ENCODE measurements at regions not wholly inside any gene's neighbourhood (a gene's known extent, or its start where the extent isn't known, plus 50 kb on each side); places are given as distances from the start of the nearest gene placed in this dataset.

GRCh38 chr2:44884677-44885076, 56.8 kb upstream of the SIX3 start:
- Histone ChIP-seq H3F3A (ENCODE audit: insufficient read depth) (no peaks in the 10 kb centered on the region), H3K4me3 (no peak overlapping the region), H3K27me3 (replicated peaks; ENCODE audit: insufficient read depth) (peaks cover 53% of the 10 kb centered on the region), H3K36me3 (ENCODE audit: low read depth) (no peaks in the 10 kb centered on the region), H4K20me1 (ENCODE audit: insufficient read depth) (no peaks in the 10 kb centered on the region), H3K9me2 (ENCODE audit: insufficient read depth) (no peaks in the 10 kb centered on the region), H2AFZ (no peak overlapping the region), H3K79me2 (ENCODE audit: insufficient read depth) (no peaks in the 10 kb centered on the region), H3K4me1 (ENCODE audit: insufficient read depth) (no peaks in the 10 kb centered on the region), H3K9ac (no peak overlapping the region), H3K27ac (no peak overlapping the region), H3K9me3 (ENCODE audit: low read depth) (no peaks in the 10 kb centered on the region), H3K4me2 (ENCODE audit: unreplicated experiment) (no peak overlapping the region)
- TF ChIP-seq EZH2 (IDR thresholded peaks at IDR 0.05; ENCODE audit: insufficient read depth, poor library complexity, severe bottlenecking) (no peak), EZH2phosphoT487 (IDR thresholded peaks at IDR 0.05; ENCODE audit: insufficient read depth, low read depth) (no peak)
- in situ Hi-C loops (cut with MboI), result no loop called here
- 43 to 56% methylated on average over 3 of the region's 3 CpGs for WGBS, 2 experiments (ENCODE audit: low coverage in 1 of 2, low lambda C conversion rate in 2 of 2, missing lambda C conversion rate in 2 of 2)
- no peak for DNase-seq

GRCh38 chr2:44886414-44886813, 55.1 kb upstream of the SIX3 start:
- 22 to 27% methylated on average over 10 of the region's 10 CpGs for WGBS, 2 experiments (ENCODE audit: low coverage in 1 of 2, low lambda C conversion rate in 2 of 2, missing lambda C conversion rate in 2 of 2)
- in situ Hi-C loops (cut with MboI), result no loop called here
- H3K4me3 ChIP-seq, result no peak overlapping the region
- peaks cover 45% of the 10 kb centered on the region for H3K27me3 ChIP-seq (replicated peaks; ENCODE audit: insufficient read depth)
- H3F3A ChIP-seq (ENCODE audit: insufficient read depth), result no peaks in the 10 kb centered on the region
- TF ChIP-seq EZH2 (IDR thresholded peaks at IDR 0.05; ENCODE audit: insufficient read depth, poor library complexity, severe bottlenecking) (no peak), EZH2phosphoT487 (IDR thresholded peaks at IDR 0.05; ENCODE audit: insufficient read depth, low read depth) (no peak)
- no peaks in the 10 kb centered on the region for H4K20me1 ChIP-seq (ENCODE audit: insufficient read depth)
- H2AFZ ChIP-seq, result no peak overlapping the region
- DNase-seq, result peak; percentile 4
- no peaks in the 10 kb centered on the region for H3K36me3 ChIP-seq (ENCODE audit: low read depth)
- H3K4me2 ChIP-seq (ENCODE audit: unreplicated experiment), result no peak overlapping the region
- no peaks in the 10 kb centered on the region for H3K9me2 ChIP-seq (ENCODE audit: insufficient read depth)
- no peaks in the 10 kb centered on the region for H3K9me3 ChIP-seq (ENCODE audit: low read depth)
- H3K79me2 ChIP-seq (ENCODE audit: insufficient read depth), result no peaks in the 10 kb centered on the region
- H3K27ac ChIP-seq, result no peak overlapping the region
- H3K9ac ChIP-seq, result no peak overlapping the region
- H3K4me1 ChIP-seq (ENCODE audit: insufficient read depth), result no peaks in the 10 kb centered on the region

GRCh38 chr2:44889096-44889495, 52.4 kb upstream of the SIX3 start:
- Histone ChIP-seq H3K27me3 (replicated peaks; ENCODE audit: insufficient read depth) (peaks cover 31% of the 10 kb centered on the region), H3K79me2 (ENCODE audit: insufficient read depth) (no peaks in the 10 kb centered on the region), H3K9me2 (ENCODE audit: insufficient read depth) (no peaks in the 10 kb centered on the region), H3K9me3 (ENCODE audit: low read depth) (no peaks in the 10 kb centered on the region), H3K27ac (no peak overlapping the region), H3K36me3 (ENCODE audit: low read depth) (no peaks in the 10 kb centered on the region), H3K9ac (no peak overlapping the region), H3K4me2 (ENCODE audit: unreplicated experiment) (no peak overlapping the region), H3K4me3 (no peak overlapping the region), H4K20me1 (ENCODE audit: insufficient read depth) (no peaks in the 10 kb centered on the region), H3F3A (ENCODE audit: insufficient read depth) (no peaks in the 10 kb centered on the region), H3K4me1 (ENCODE audit: insufficient read depth) (no peaks in the 10 kb centered on the region), H2AFZ (no peak overlapping the region)
- TF ChIP-seq EZH2phosphoT487 (IDR thresholded peaks at IDR 0.05; ENCODE audit: insufficient read depth, low read depth) (no peak), EZH2 (IDR thresholded peaks at IDR 0.05; ENCODE audit: insufficient read depth, poor library complexity, severe bottlenecking) (no peak)
- DNase-seq, result no peak
- in situ Hi-C loops (cut with MboI), result no loop called here
- 46% methylated on average over 3 of the region's 3 CpGs for WGBS, 2 experiments (ENCODE audit: low coverage in 1 of 2, low lambda C conversion rate in 2 of 2, missing lambda C conversion rate in 2 of 2)

All from GM23248 (cell line).